ENCODE measurements at regions not wholly inside any gene's neighbourhood (a gene's known extent, or its start where the extent isn't known, plus 50 kb on each side); places are given as distances from the start of the nearest gene placed in this dataset.

- TF ChIP-seq TAF1 (IDR thresholded peaks at IDR 0.05; ENCODE audit: borderline replicate concordance, insufficient read depth, low read length) (no peak), SIN3A (IDR thresholded peaks at IDR 0.05; ENCODE audit: borderline replicate concordance, insufficient read depth, low read length) (no peak), POLR2AphosphoS5 (IDR thresholded peaks at IDR 0.05; ENCODE audit: low read depth, low read length) (no peak)
These were observed 335.5 kb downstream of the FOXO1 start for GRCh38 chr13:40330950-40331349.

GRCh38 chr13:40331802-40332201 is 334.6 kb downstream of the FOXO1 start:
- TF ChIP-seq SIN3A (IDR thresholded peaks at IDR 0.05; ENCODE audit: borderline replicate concordance, insufficient read depth, low read length) (no peak), FOXP2 (optimal IDR thresholded peaks at IDR 0.05; ENCODE audit: borderline replicate concordance, extremely low read depth, extremely low read length, insufficient read depth) (no peak), REST (IDR thresholded peaks at IDR 0.05; ENCODE audit: insufficient read depth in 1 of 2, low read depth in 2 of 2, low read length in 2 of 2) (no peak), POLR2AphosphoS5 (IDR thresholded peaks at IDR 0.05; ENCODE audit: low read depth, low read length) (no peak), TAF1 (IDR thresholded peaks at IDR 0.05; ENCODE audit: borderline replicate concordance, insufficient read depth, low read length) (no peak)

GRCh38 chr13:40333226-40333625 is 333.2 kb downstream of the FOXO1 start:
- TF ChIP-seq SIN3A (IDR thresholded peaks at IDR 0.05; ENCODE audit: borderline replicate concordance, insufficient read depth, low read length) (no peak), POLR2AphosphoS5 (IDR thresholded peaks at IDR 0.05; ENCODE audit: low read depth, low read length) (no peak), REST (IDR thresholded peaks at IDR 0.05; ENCODE audit: insufficient read depth in 1 of 2, low read depth in 2 of 2, low read length in 2 of 2) (no peak), TAF1 (IDR thresholded peaks at IDR 0.05; ENCODE audit: borderline replicate concordance, insufficient read depth, low read length) (no peak), FOXP2 (optimal IDR thresholded peaks at IDR 0.05; ENCODE audit: borderline replicate concordance, extremely low read depth, extremely low read length, insufficient read depth) (no peak)

- TF ChIP-seq POLR2AphosphoS5 (IDR thresholded peaks at IDR 0.05; ENCODE audit: low read depth, low read length) = no peak
- no peak for TF ChIP-seq TAF1 (IDR thresholded peaks at IDR 0.05; ENCODE audit: borderline replicate concordance, insufficient read depth, low read length)
- no peak for TF ChIP-seq SIN3A (IDR thresholded peaks at IDR 0.05; ENCODE audit: borderline replicate concordance, insufficient read depth, low read length)
- no peak for TF ChIP-seq FOXP2 (optimal IDR thresholded peaks at IDR 0.05; ENCODE audit: borderline replicate concordance, extremely low read depth, extremely low read length, insufficient read depth)
- no peak for TF ChIP-seq REST (IDR thresholded peaks at IDR 0.05; ENCODE audit: insufficient read depth in 1 of 2, low read depth in 2 of 2, low read length in 2 of 2)
These were observed 332.4 kb downstream of the FOXO1 start for GRCh38 chr13:40334031-40334430.

GRCh38 chr13:40334616-40335015 is 331.8 kb downstream of the FOXO1 start:
- TF ChIP-seq TAF1 (IDR thresholded peaks at IDR 0.05; ENCODE audit: borderline replicate concordance, insufficient read depth, low read length) (no peak), FOXP2 (optimal IDR thresholded peaks at IDR 0.05; ENCODE audit: borderline replicate concordance, extremely low read depth, extremely low read length, insufficient read depth) (no peak), POLR2AphosphoS5 (IDR thresholded peaks at IDR 0.05; ENCODE audit: low read depth, low read length) (no peak), REST (IDR thresholded peaks at IDR 0.05; ENCODE audit: insufficient read depth in 1 of 2, low read depth in 2 of 2, low read length in 2 of 2) (no peak), SIN3A (IDR thresholded peaks at IDR 0.05; ENCODE audit: borderline replicate concordance, insufficient read depth, low read length) (no peak)

Data from PFSK-1 (cell line).